ENCODE measurements at regions not wholly inside any gene's neighbourhood (a gene's known extent, or its start where the extent isn't known, plus 50 kb on each side); places are given as distances from the start of the nearest gene placed in this dataset.

DNA sequence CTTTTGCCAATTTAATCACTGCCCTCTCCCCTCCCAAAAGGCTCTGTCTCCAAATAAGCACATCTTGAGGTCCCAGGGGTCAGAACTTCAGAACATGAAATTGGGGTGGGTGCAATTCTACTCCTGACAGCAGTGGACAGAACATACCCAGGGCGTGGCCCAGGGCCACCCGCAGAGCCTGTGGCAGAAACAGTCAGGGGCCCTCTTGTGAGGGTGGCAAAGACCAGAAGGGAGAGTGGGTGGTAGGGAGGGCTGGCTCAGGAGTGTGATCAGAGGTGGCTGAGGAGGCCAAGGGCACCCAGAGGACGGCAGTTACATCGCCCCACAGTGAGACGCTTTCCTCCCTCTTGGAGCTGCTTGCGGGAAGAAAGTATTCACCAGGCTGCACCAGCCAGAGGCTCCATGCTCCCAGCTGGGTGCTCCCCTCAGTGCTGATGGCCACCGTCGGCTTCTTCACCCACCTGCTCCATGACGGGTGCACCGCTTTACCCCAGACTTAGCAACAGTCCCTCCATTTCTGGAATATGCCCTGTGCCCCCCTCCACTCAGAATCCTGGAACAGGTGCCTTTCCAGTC is 1388.0 kb downstream of the BRD1 start:
- no peak for DNase-seq (ENCODE audit: extremely low read depth, insufficient read length)
- H3K27me3 ChIP-seq (replicated peaks; ENCODE audit: control insufficient read depth, insufficient read depth, low read length) = no peaks in the 10 kb centered on the region
- no peaks in the 10 kb centered on the region for H3K36me3 ChIP-seq (ENCODE audit: control insufficient read depth, insufficient read depth, low read length)
- H3K4me3 ChIP-seq (replicated peaks; ENCODE audit: low read depth, low read length) = no peak overlapping the region
- no peak for TF ChIP-seq CTCF (IDR thresholded peaks at IDR 0.05; ENCODE audit: insufficient read depth, low read length, poor library complexity, severe bottlenecking)

DNA sequence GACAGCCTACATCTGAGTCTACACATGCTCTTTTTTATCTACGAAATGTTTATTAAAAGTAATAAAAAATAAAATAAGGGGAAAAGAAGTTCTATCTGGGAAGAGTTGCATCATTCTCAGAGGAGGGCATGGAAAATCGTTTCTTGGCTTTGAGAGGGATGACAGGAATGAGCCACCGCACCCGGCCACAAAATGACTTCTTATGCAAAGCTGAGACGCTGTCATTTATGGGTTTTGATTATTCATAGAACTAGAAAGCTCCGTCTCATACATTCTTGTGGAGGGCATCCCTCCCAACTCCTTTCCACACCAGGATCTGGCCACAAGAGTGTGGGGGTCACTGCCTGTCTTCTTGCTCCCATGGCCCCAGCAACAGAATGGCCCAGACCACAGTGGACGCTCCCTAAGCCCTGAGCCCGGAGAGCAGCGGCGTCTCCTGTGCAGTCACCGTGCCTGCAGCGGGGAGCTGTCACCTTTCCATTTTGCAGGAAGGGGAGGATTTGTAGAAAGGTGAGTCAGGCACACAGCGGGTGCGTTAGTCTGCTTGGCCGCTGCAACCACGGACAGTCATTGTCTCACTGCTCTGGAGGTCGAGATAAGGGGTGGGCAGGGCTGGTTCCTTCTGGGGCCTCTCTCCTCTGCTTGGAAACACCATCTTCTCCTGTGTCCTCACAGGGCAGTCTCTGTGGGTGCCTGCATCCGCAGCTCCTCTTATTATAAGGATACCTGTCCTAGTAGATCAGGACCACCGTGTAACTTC is 1388.7 kb downstream of the BRD1 start:
- Histone ChIP-seq H3K27me3 (replicated peaks; ENCODE audit: control insufficient read depth, insufficient read depth, low read length) (no peaks in the 10 kb centered on the region), H3K4me3 (replicated peaks; ENCODE audit: low read depth, low read length) (no peak overlapping the region), H3K36me3 (ENCODE audit: control insufficient read depth, insufficient read depth, low read length) (no peaks in the 10 kb centered on the region)
- TF ChIP-seq CTCF (IDR thresholded peaks at IDR 0.05; ENCODE audit: insufficient read depth, low read length, poor library complexity, severe bottlenecking) = no peak
- DNase-seq (ENCODE audit: extremely low read depth, insufficient read length) = no peak

DNA sequence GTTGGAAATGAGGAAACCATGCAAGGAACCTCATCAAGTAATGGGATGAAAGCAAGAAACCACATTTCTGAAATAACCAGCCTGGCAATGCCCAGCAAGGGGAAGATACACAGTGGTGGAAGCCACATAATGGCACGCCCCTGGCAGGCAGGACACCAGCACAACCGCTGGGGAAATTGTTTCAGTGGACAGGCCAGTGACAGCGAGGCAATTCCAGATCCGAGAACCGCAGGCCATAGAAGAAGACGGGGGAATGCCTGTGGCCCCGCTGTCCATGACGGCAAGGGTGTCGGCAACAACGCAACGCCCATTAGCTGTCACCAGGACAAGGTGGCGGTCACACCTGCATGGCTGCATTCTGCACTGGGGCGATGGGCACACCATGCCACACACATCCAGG is 1389.6 kb downstream of the BRD1 start:
- DNase-seq (ENCODE audit: extremely low read depth, insufficient read length) = no peak
- Histone ChIP-seq H3K4me3 (replicated peaks; ENCODE audit: low read depth, low read length) (no peak overlapping the region), H3K36me3 (ENCODE audit: control insufficient read depth, insufficient read depth, low read length) (no peaks in the 10 kb centered on the region), H3K27me3 (replicated peaks; ENCODE audit: control insufficient read depth, insufficient read depth, low read length) (no peaks in the 10 kb centered on the region)
- no peak for TF ChIP-seq CTCF (IDR thresholded peaks at IDR 0.05; ENCODE audit: insufficient read depth, low read length, poor library complexity, severe bottlenecking)

DNA sequence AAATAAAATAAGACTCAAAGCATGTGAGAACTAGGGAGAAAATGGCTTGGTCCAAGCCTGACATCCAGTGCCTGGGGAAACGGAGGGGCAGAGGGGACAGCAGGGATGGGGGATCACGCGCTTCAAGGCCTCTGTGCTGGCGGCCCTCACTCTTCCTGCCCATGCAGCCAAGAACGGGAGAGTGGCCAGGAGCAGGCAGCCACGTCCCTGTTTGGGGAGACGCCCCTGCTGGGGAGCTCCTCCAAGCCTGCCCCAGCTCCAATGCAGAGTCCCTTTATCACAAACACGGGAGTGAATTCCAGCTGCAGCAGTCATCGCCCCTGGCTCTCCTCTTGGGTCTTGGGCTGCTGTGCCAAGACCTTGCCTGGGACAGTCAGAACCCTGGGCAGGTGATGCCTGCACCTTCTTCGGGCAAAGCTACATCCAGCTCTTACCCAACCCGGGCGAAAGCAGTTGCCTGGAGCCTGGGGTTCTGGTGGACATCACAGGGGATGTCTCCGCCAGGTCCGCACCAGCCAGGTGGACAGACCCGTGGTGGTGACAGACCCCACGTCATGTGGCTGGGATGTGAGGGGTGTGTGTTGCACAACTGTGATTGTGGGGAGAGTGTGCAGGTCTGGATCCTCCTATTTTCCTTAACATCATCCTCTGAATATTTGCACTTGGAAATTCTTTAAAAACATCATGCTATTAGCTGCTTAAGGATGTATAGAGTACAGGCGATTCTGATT is 1391.3 kb downstream of the BRD1 start:
- Histone ChIP-seq H3K4me3 (replicated peaks; ENCODE audit: low read depth, low read length) (no peak overlapping the region), H3K36me3 (ENCODE audit: control insufficient read depth, insufficient read depth, low read length) (no peaks in the 10 kb centered on the region), H3K27me3 (replicated peaks; ENCODE audit: control insufficient read depth, insufficient read depth, low read length) (no peaks in the 10 kb centered on the region)
- no peak for TF ChIP-seq CTCF (IDR thresholded peaks at IDR 0.05; ENCODE audit: insufficient read depth, low read length, poor library complexity, severe bottlenecking)
- no peak for DNase-seq (ENCODE audit: extremely low read depth, insufficient read length)

DNA sequence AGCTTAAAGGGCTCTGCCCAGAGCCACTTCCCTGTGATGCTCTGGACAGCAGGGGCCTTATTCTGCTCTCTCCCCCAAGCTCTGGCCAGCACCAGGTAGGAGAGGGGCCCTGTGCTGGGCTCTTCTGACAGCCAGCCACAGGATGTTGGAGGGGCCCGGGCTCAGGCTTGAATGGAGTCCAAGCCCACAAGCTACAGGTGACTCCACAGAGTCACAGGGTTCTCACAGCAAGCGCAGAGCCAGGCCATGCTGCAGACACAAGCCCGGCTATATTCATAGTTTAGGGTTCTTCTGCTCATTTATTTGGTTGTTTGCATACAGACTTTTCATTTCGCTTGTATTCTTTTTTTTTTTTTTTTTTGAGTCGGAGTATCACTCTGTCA is 1392.8 kb downstream of the BRD1 start:
- DNase-seq (ENCODE audit: extremely low read depth, insufficient read length) = no peak
- H3K27me3 ChIP-seq (replicated peaks; ENCODE audit: control insufficient read depth, insufficient read depth, low read length) = no peaks in the 10 kb centered on the region
- TF ChIP-seq CTCF (IDR thresholded peaks at IDR 0.05; ENCODE audit: insufficient read depth, low read length, poor library complexity, severe bottlenecking) = no peak
- no peak overlapping the region for H3K4me3 ChIP-seq (replicated peaks; ENCODE audit: low read depth, low read length)
- H3K36me3 ChIP-seq (ENCODE audit: control insufficient read depth, insufficient read depth, low read length) = no peaks in the 10 kb centered on the region
